Duodenal mucosa (tissue), 2 donors: ENCODE measurements at regions not wholly inside any gene's neighbourhood (a gene's known extent, or its start where the extent isn't known, plus 50 kb on each side); places are given as distances from the start of the nearest gene placed in this dataset.

Source experiments
- H3K27ac ChIP-seq: one replicate; pipeline ENCODE4 v1.7.0; 2013; ENCODE audit warnings: low read depth, low read length
- H3K27me3 ChIP-seq, 2 donors: one replicate each; pipeline ENCODE4 v1.7.0; 2013; ENCODE audit warnings: low read length in 2 of 2, control low read depth in 1 of 2; ENCODE audit not compliant: insufficient read depth in 2 of 2, control insufficient read depth in 1 of 2
- H3K36me3 ChIP-seq, 2 donors: one replicate each; pipeline ENCODE4 v1.7.0; 2013; ENCODE audit warnings: low read length in 2 of 2, control low read depth in 1 of 2; ENCODE audit not compliant: insufficient read depth in 2 of 2, control insufficient read depth in 1 of 2
- H3K4me1 ChIP-seq, 2 donors: one replicate each; pipeline ENCODE4 v1.7.0; 2013; ENCODE audit warnings: low read length in 2 of 2, control low read depth in 1 of 2; ENCODE audit not compliant: insufficient read depth in 2 of 2, control insufficient read depth in 1 of 2
- H3K4me3 ChIP-seq, 2 donors: one replicate each; pipeline ENCODE4 v1.7.0; 2013; ENCODE audit warnings: low read length in 2 of 2, low read depth in 1 of 2
- H3K9ac ChIP-seq, 2 donors: one replicate each; pipeline ENCODE4 v1.7.0; 2013; ENCODE audit warnings: low read length in 2 of 2, low read depth in 1 of 2
- H3K9me3 ChIP-seq, 2 donors: one replicate each; pipeline ENCODE4 v1.7.0; 2013; ENCODE audit warnings: low read length in 2 of 2, control low read depth in 1 of 2; ENCODE audit not compliant: control insufficient read depth in 1 of 2

GRCh38 chr4:41431276-41431675 lies 106.7 kb upstream of the LIMCH1 start:
- Histone ChIP-seq H3K4me3 (no peak overlapping the region), H3K9me3 (no peaks in the 10 kb centered on the region), H3K9ac (no peak overlapping the region), H3K36me3 (no peaks in the 10 kb centered on the region), H3K4me1 (no peaks in the 10 kb centered on the region), H3K27ac (no peak overlapping the region), H3K27me3 (no peaks in the 10 kb centered on the region)

- Histone ChIP-seq H3K27ac (no peak overlapping the region), H3K9me3 (no peaks in the 10 kb centered on the region), H3K4me3 (no peak overlapping the region), H3K27me3 (no peaks in the 10 kb centered on the region), H3K9ac (no peak overlapping the region), H3K4me1 (no peaks in the 10 kb centered on the region), H3K36me3 (no peaks in the 10 kb centered on the region)
Observed at GRCh38 chr4:41432219-41432618, 105.7 kb upstream of the LIMCH1 start.

GRCh38 chr4:41432881-41433280 lies 105.1 kb upstream of the LIMCH1 start:
- Histone ChIP-seq H3K4me1 (no peaks in the 10 kb centered on the region), H3K36me3 (no peaks in the 10 kb centered on the region), H3K4me3 (no peak overlapping the region), H3K27me3 (no peaks in the 10 kb centered on the region), H3K27ac (no peak overlapping the region), H3K9me3 (no peaks in the 10 kb centered on the region), H3K9ac (no peak overlapping the region)

- H3K4me3 ChIP-seq: no peak overlapping the region
- H3K27me3 ChIP-seq: no peaks in the 10 kb centered on the region
- H3K9ac ChIP-seq: no peak overlapping the region
- no peak overlapping the region for H3K27ac ChIP-seq
- H3K4me1 ChIP-seq: no peaks in the 10 kb centered on the region
- no peaks in the 10 kb centered on the region for H3K9me3 ChIP-seq
- H3K36me3 ChIP-seq: no peaks in the 10 kb centered on the region
Observed at GRCh38 chr4:41433361-41433760, 104.6 kb upstream of the LIMCH1 start.

- H3K27me3 ChIP-seq: no peaks in the 10 kb centered on the region
- no peaks in the 10 kb centered on the region for H3K9me3 ChIP-seq
- H3K4me3 ChIP-seq: no peak overlapping the region
- H3K27ac ChIP-seq: no peak overlapping the region
- no peaks in the 10 kb centered on the region for H3K4me1 ChIP-seq
- no peak overlapping the region for H3K9ac ChIP-seq
- no peaks in the 10 kb centered on the region for H3K36me3 ChIP-seq
Observed at GRCh38 chr4:41435510-41435909, 102.4 kb upstream of the LIMCH1 start.

GRCh38 chr4:41436419-41436818 lies 101.5 kb upstream of the LIMCH1 start:
- no peaks in the 10 kb centered on the region for H3K9me3 ChIP-seq
- H3K4me3 ChIP-seq: no peak overlapping the region
- H3K27ac ChIP-seq: no peak overlapping the region
- H3K27me3 ChIP-seq: no peaks in the 10 kb centered on the region
- H3K36me3 ChIP-seq: no peaks in the 10 kb centered on the region
- no peak overlapping the region for H3K9ac ChIP-seq
- no peaks in the 10 kb centered on the region for H3K4me1 ChIP-seq

- Histone ChIP-seq H3K9me3 (no peaks in the 10 kb centered on the region), H3K27me3 (no peaks in the 10 kb centered on the region), H3K9ac (no peak overlapping the region), H3K27ac (peak overlapping the region; percentile 10), H3K4me1 (no peaks in the 10 kb centered on the region), H3K4me3 (no peak overlapping the region), H3K36me3 (no peaks in the 10 kb centered on the region)
Observed at GRCh38 chr4:41437111-41437536, 100.8 kb upstream of the LIMCH1 start.

- Histone ChIP-seq H3K9me3 (no peaks in the 10 kb centered on the region), H3K4me3 (no peak overlapping the region), H3K27me3 (no peaks in the 10 kb centered on the region), H3K27ac (no peak overlapping the region), H3K4me1 (peaks cover 0 to 16% of the 10 kb centered on the region in 2 donors), H3K36me3 (no peaks in the 10 kb centered on the region), H3K9ac (no peak overlapping the region)
Observed at GRCh38 chr4:41438931-41439297, 99.0 kb upstream of the LIMCH1 start.

- Histone ChIP-seq H3K27ac (no peak overlapping the region), H3K27me3 (no peaks in the 10 kb centered on the region), H3K36me3 (no peaks in the 10 kb centered on the region), H3K4me1 (peaks cover 0 to 16% of the 10 kb centered on the region in 2 donors), H3K4me3 (no peak overlapping the region), H3K9me3 (no peaks in the 10 kb centered on the region), H3K9ac (no peak overlapping the region)
Observed at GRCh38 chr4:41442810-41443209, 95.1 kb upstream of the LIMCH1 start.

- Histone ChIP-seq H3K4me3 (no peak overlapping the region), H3K4me1 (peaks cover 0 to 16% of the 10 kb centered on the region in 2 donors), H3K9me3 (no peaks in the 10 kb centered on the region), H3K36me3 (no peaks in the 10 kb centered on the region), H3K27me3 (no peaks in the 10 kb centered on the region), H3K27ac (no peak overlapping the region), H3K9ac (no peak overlapping the region)
Observed at GRCh38 chr4:41443340-41444079, 94.4 kb upstream of the LIMCH1 start.
